NCI-H345 (cell line): ENCODE measurements at regions not wholly inside any gene's neighbourhood (a gene's known extent, or its start where the extent isn't known, plus 50 kb on each side); places are given as distances from the start of the nearest gene placed in this dataset.
"Not testable (repeated sequence)": the region's sequence is repeated elsewhere in the genome, so short reads cannot be mapped to it uniquely, and the experiment has no call there.

Experiments
- DNase-seq: peaks from one replicate; lab custom pipeline; 2025; lab: John Stamatoyannopoulos, UW

DNA sequence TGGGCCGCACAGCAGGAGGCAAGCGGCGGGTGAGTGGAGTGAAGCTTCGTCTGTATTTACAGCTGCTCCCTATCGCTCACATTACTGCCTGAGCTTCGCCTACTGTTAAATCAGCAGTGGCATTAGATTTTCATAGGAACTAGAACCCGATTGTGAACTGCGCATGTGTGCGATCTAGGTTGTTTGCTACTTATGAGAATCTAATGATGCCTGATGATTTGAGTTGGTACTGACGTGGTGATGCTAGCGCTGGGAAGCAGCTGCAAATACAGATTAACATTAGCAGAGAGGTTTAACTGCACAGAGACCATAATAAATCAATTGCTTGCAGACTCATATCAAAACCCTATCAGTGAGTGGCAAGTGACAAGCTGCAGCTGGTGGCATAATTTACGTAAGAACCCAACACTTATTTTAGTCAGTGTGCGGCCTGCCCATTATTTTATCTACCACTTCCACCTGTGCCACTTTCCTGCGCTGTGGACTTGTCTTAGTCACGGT lies 133.4 kb upstream of the CDH9 start:
- no peak for DNase-seq

- no peak for DNase-seq
Measured at GRCh38 chr5:27158775-27159174, 120.4 kb upstream of the CDH9 start.

- DNase-seq = no peak
Measured at GRCh38 chr5:27158171-27158570, 119.8 kb upstream of the CDH9 start.

GRCh38 chr5:27144456-27144855 lies 106.1 kb upstream of the CDH9 start:
- DNase-seq = no peak

DNA sequence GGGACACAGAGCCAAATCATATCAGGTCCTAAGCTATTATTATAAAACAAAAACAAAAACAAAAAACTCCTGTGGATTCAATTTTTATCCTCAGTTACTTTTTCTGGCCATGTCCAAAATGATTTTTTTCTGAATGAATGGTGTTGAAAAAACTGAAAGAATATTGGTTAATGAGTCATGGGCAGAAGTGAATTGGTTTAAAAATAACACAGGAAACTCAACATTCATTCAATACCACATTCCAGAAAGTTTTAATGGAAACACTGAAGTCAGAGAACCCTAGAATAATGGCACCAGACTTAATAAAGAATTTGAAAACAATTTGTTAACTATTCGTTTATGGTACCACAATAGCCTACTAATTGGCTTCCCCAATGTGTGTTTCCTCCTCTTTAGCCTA lies 102.4 kb upstream of the CDH9 start:
- no peak for DNase-seq

- no peak for DNase-seq
Measured at GRCh38 chr5:27130587-27130986, 92.2 kb upstream of the CDH9 start.

- no peak for DNase-seq
Measured at GRCh38 chr5:27129926-27130325, 91.5 kb upstream of the CDH9 start.

GRCh38 chr5:27125856-27126255 lies 87.5 kb upstream of the CDH9 start:
- DNase-seq = no peak

- DNase-seq = no peak
Measured at GRCh38 chr5:27124590-27124989, 86.2 kb upstream of the CDH9 start.

- not testable (repeated sequence) for DNase-seq
Measured at GRCh38 chr5:27119736-27120321, 81.4 kb upstream of the CDH9 start.

GRCh38 chr5:27103486-27103885 lies 65.1 kb upstream of the CDH9 start:
- DNase-seq = no peak

GRCh38 chr5:27095761-27096160 lies 57.4 kb upstream of the CDH9 start:
- not testable (repeated sequence) for DNase-seq

GRCh38 chr5:27093279-27093678 lies 54.9 kb upstream of the CDH9 start:
- DNase-seq = no peak

DNA sequence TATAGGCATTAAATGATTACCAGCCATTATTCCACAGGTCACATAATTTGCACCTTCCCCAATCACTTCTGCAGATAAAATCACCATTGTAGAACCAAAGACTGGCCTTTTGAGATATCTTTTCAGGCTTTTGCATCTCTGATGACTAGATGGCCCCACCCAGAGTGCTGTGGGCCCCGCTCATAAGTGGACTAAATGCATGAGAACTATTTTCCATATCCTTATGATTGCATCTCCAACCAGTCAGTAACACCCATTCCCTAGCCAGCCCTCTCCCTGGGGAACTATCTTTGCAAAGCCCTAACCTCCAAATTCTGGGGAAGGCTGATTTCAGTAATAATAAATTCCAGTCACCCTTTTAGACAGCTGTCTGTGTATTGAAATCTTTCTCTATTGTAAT lies 53.5 kb upstream of the CDH9 start:
- no peak for DNase-seq

DNA sequence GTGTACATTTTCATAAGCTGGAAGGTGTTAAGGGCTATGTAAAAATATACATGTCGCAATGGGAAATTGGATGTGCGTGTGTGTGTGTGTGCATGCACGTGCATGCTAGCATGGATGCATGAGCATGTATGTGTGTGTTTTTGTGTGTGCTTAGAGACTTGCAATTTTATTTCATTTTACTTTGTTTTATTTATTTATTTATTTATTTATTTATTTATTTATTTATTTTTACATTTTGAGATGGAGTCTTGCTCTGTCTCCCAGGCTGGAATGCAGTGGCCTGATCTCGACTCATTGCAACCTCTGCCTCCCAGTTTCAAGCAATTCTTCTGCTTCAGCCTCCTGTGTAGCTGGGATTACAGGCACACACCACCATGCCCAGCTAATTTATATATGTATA lies 50.4 kb upstream of the CDH9 start:
- not testable (repeated sequence) for DNase-seq
